HEK293T (cell line): ENCODE measurements at regions not wholly inside any gene's neighbourhood (a gene's known extent, or its start where the extent isn't known, plus 50 kb on each side); places are given as distances from the start of the nearest gene placed in this dataset.

ENCODE experiments used
- ARNT ChIP-seq: fragments of 450-650 bp; IDR thresholded peaks from 2 replicates; pipeline ENCODE4 v1.6.1; 2017; ENCODE audit warnings: mild to moderate bottlenecking
- BHLHE40 ChIP-seq: fragments of 450-650 bp; IDR thresholded peaks from 2 replicates; pipeline ENCODE4 v1.6.1; 2016; ENCODE audit warnings: mild to moderate bottlenecking, moderate library complexity, borderline replicate concordance
- CTBP1 ChIP-seq: fragments of 450-650 bp; IDR thresholded peaks from 2 replicates; pipeline ENCODE4 v1.6.1; 2016; ENCODE audit warnings: borderline replicate concordance
- FOXA1 ChIP-seq: fragments of 450-650 bp; IDR thresholded peaks from 2 replicates; pipeline ENCODE4 v1.6.1; 2016; ENCODE audit warnings: mild to moderate bottlenecking
- FOXK2 ChIP-seq: fragments of 450-650 bp; IDR thresholded peaks from 2 replicates; pipeline ENCODE4 v1.6.1; 2016; ENCODE audit warnings: mild to moderate bottlenecking
- FOXM1 ChIP-seq: fragments of 450-650 bp; IDR thresholded peaks from 2 replicates; pipeline ENCODE4 v1.6.1; 2017; ENCODE audit warnings: mild to moderate bottlenecking, borderline replicate concordance
- HDGF ChIP-seq: fragments of 450-650 bp; IDR thresholded peaks from 2 replicates; pipeline ENCODE4 v1.6.1; 2017; ENCODE audit warnings: antibody characterized with exemption, borderline replicate concordance
- L3MBTL2 ChIP-seq: fragments of 450-650 bp; conservative IDR thresholded peaks from 2 replicates; pipeline ENCODE4 v1.6.1; 2016; ENCODE audit warnings: mild to moderate bottlenecking
- LEF1 ChIP-seq: fragments of 450-650 bp; IDR thresholded peaks from 2 replicates; pipeline ENCODE4 v1.6.1; 2017; ENCODE audit warnings: mild to moderate bottlenecking, borderline replicate concordance
- NFRKB ChIP-seq: fragments of 450-650 bp; IDR thresholded peaks from 2 replicates; pipeline ENCODE4 v1.6.1; 2016; ENCODE audit warnings: mild to moderate bottlenecking, moderate library complexity
- PKNOX1 ChIP-seq: fragments of 450-650 bp; IDR thresholded peaks from 2 replicates; pipeline ENCODE4 v1.6.1; 2016
- SP1 ChIP-seq: fragments of 450-650 bp; IDR thresholded peaks from 2 replicates; pipeline ENCODE4 v1.6.1; 2017
- SUZ12 ChIP-seq: fragments of 450-650 bp; IDR thresholded peaks from 2 replicates; pipeline ENCODE4 v1.6.1; 2016; ENCODE audit warnings: mild to moderate bottlenecking
- TARDBP ChIP-seq: fragments of 450-650 bp; IDR thresholded peaks from 2 replicates; pipeline ENCODE4 v1.6.1; 2016

GRCh38 chr14:46747001-46747652 is 95.5 kb upstream of the RPL10L start:
- no peak for TF ChIP-seq SP1
- TF ChIP-seq FOXA1, result no peak
- TF ChIP-seq FOXM1, result no peak
- TF ChIP-seq BHLHE40, result no peak
- TF ChIP-seq PKNOX1, result no peak
- TF ChIP-seq SUZ12, result no peak
- TF ChIP-seq TARDBP, result no peak
- no peak for TF ChIP-seq FOXK2
- TF ChIP-seq L3MBTL2, result no peak
- no peak for TF ChIP-seq CTBP1
- no peak for TF ChIP-seq ARNT
- TF ChIP-seq HDGF, result no peak
- TF ChIP-seq LEF1, result no peak
- no peak for TF ChIP-seq NFRKB
